GM12878 (cell line): ENCODE measurements at regions not wholly inside any gene's neighbourhood (a gene's known extent, or its start where the extent isn't known, plus 50 kb on each side); places are given as distances from the start of the nearest gene placed in this dataset.

Source experiments
- ATAC-seq: fragments of 200-7000 bp; cut with Tn5 transposase; 3 replicates; pipeline ENCODE4 v1.9.1; 2020; ENCODE audit warnings: mild to moderate bottlenecking, moderate library complexity
- BruUV-seq: library from RNA; stranded (reverse); fragments of 400-500 nt; replicated peaks from 2 replicates; lab custom pipeline; 2021; lab: Mats Ljungman, UMichigan
- CTCF ChIA-PET: fragments of 300-600 bp; sonication (Branson Sonifier 250); formaldehyde crosslinking; extraction: SDS; loops from one replicate; lab custom pipeline; 2021; ENCODE audit warnings: inconsistent platforms; lab: Yijun Ruan, JAX
- POLR2A ChIA-PET: fragments of 350-600 bp; formaldehyde crosslinking; extraction: SDS; loops from one replicate; lab custom pipeline; 2021; ENCODE audit warnings: inconsistent platforms; lab: Charles Lee
- RAD21 ChIA-PET: fragments of 300-600 bp; sonication (Branson Sonifier 250); formaldehyde crosslinking; loops from one replicate; lab custom pipeline; 2023; ENCODE audit warnings: antibody characterized with exemption; ENCODE audit not compliant: unreplicated experiment; lab: Charles Lee
- SMC1A ChIA-PET: fragments of 300-600 bp; sonication (Branson Sonifier 250); formaldehyde crosslinking; loops from one replicate; lab custom pipeline; 2023; ENCODE audit not compliant: unreplicated experiment, uncharacterized antibody; lab: Charles Lee
- DNase-seq: peaks from one replicate; pipeline ENCODE4 v3.0.0-alpha.2; 2011; ENCODE audit warnings: low read depth, low spot score
- FAIRE-seq: peaks from 3 replicates; lab custom pipeline; 2011; peaks lifted over from hg19 to GRCh38; lab: Jason Lieb, UNC
- H2AFZ ChIP-seq: 2 replicates; pipeline ENCODE4 v1.6.0; 2011; ENCODE audit warnings: low read depth, low read length, control low read depth; ENCODE audit not compliant: control insufficient read depth
- H3K27ac ChIP-seq: 2 replicates; pipeline ENCODE4 v1.5.1; 2011; ENCODE audit warnings: control low read depth; ENCODE audit not compliant: control insufficient read depth, insufficient read depth
- H3K27me3 ChIP-seq, 2 experiments: replicated peaks in 1 of 2; 2 replicates each; pipeline versions ENCODE4 v1.6.0 to v1.6.1; 2011; ENCODE audit warnings: low read length in 1 of 2; ENCODE audit not compliant: control insufficient read depth in 2 of 2, insufficient read depth in 2 of 2
- H3K36me3 ChIP-seq, 2 experiments: 2 replicates each; pipeline ENCODE4 v1.5.1; 2011; ENCODE audit warnings: low read length in 1 of 2; ENCODE audit not compliant: control insufficient read depth in 2 of 2, insufficient read depth in 2 of 2
- H3K4me1 ChIP-seq: 2 replicates; pipeline ENCODE4 v1.6.1; 2011; ENCODE audit warnings: mild to moderate bottlenecking, low read length, moderate library complexity, mixed read lengths; ENCODE audit not compliant: control insufficient read depth, insufficient read depth
- H3K4me2 ChIP-seq: 2 replicates; pipeline ENCODE4 v1.6.0; 2011; ENCODE audit warnings: control low read depth; ENCODE audit not compliant: control insufficient read depth, insufficient read depth
- H3K4me3 ChIP-seq: fragments of 200-600 bp; sonication (generic); 2 replicates; pipeline ENCODE4 v1.5.1; 2016
- H3K79me2 ChIP-seq: 2 replicates; pipeline ENCODE4 v1.6.0; 2011; ENCODE audit warnings: low read length; ENCODE audit not compliant: control insufficient read depth, insufficient read depth
- H3K9ac ChIP-seq: 2 replicates; pipeline ENCODE4 v1.8.0; 2011; ENCODE audit warnings: low read length, control low read depth, mixed read lengths; ENCODE audit not compliant: control insufficient read depth, insufficient read depth
- H3K9me3 ChIP-seq: replicated peaks from 3 replicates; pipeline ENCODE4 v1.5.1; 2011; ENCODE audit warnings: mild to moderate bottlenecking, low read length; ENCODE audit not compliant: control insufficient read depth, insufficient read depth
- H4K20me1 ChIP-seq: 2 replicates; pipeline ENCODE4 v1.6.0; 2011; ENCODE audit not compliant: control insufficient read depth, insufficient read depth
- CHD2 ChIP-seq: IDR thresholded peaks from 2 replicates; pipeline ENCODE4 v1.6.1; 2011; ENCODE audit warnings: low read depth, low read length, improper control_type of control experiment, borderline replicate concordance
- FOXK2 ChIP-seq: fragments of 450-650 bp; IDR thresholded peaks from 2 replicates; pipeline ENCODE4 v1.6.1; 2017; ENCODE audit warnings: mild to moderate bottlenecking, moderate library complexity
- GATAD2B ChIP-seq: fragments of 450-650 bp; conservative IDR thresholded peaks from 2 replicates; pipeline ENCODE4 v1.6.1; 2017; ENCODE audit warnings: low read depth, mild to moderate bottlenecking, moderate library complexity
- HDGF ChIP-seq: fragments of 450-650 bp; IDR thresholded peaks from 2 replicates; pipeline ENCODE4 v1.6.1; 2016; ENCODE audit warnings: antibody characterized with exemption
- JUND ChIP-seq: IDR thresholded peaks from 2 replicates; pipeline ENCODE4 v1.6.1; 2012; ENCODE audit warnings: low read depth, mild to moderate bottlenecking, low read length, improper control_type of control experiment, moderate library complexity
- KAT2A ChIP-seq: conservative IDR thresholded peaks from 2 replicates; pipeline ENCODE4 v1.6.1; 2011; ENCODE audit warnings: low read depth, low read length; ENCODE audit not compliant: control insufficient read depth
- LARP7 ChIP-seq: fragments of 450-650 bp; IDR thresholded peaks from 2 replicates; pipeline ENCODE4 v1.6.1; 2017; ENCODE audit warnings: mild to moderate bottlenecking
- NFIC ChIP-seq: IDR thresholded peaks from 2 replicates; pipeline ENCODE4 v1.6.1; 2012; ENCODE audit warnings: low read depth, mild to moderate bottlenecking, inconsistent platforms, low read length, moderate library complexity
- NR2F1 ChIP-seq: fragments of 450-650 bp; conservative IDR thresholded peaks from 2 replicates; pipeline ENCODE4 v1.6.1; 2017; ENCODE audit warnings: mild to moderate bottlenecking
- POLR2AphosphoS5 ChIP-seq: IDR thresholded peaks from 2 replicates; pipeline ENCODE4 v1.6.1; 2011; ENCODE audit warnings: mild to moderate bottlenecking, low read length, inconsistent platforms
- PRDM15 ChIP-seq: fragments of 450-650 bp; formaldehyde crosslinking; IDR thresholded peaks from 2 replicates; pipeline ENCODE4 v1.4.0; 2020; ENCODE audit warnings: mild to moderate bottlenecking, moderate library complexity
- RELA ChIP-seq: fragments of 450-650 bp; IDR thresholded peaks from 2 replicates; pipeline ENCODE4 v1.8.0; 2014; ENCODE audit warnings: borderline replicate concordance; ENCODE audit not compliant: partially characterized antibody
- SUZ12 ChIP-seq: fragments of 200-600 bp; sonication (generic); IDR thresholded peaks from one replicate; pipeline ENCODE4 v1.6.1; 2018; ENCODE audit warnings: antibody characterized with exemption, mild to moderate bottlenecking; ENCODE audit not compliant: unreplicated experiment
- YBX1 ChIP-seq: fragments of 450-650 bp; IDR thresholded peaks from 2 replicates; pipeline ENCODE4 v1.6.1; 2016; ENCODE audit warnings: antibody characterized with exemption
- ZNF384 ChIP-seq: IDR thresholded peaks from 2 replicates; pipeline ENCODE4 v1.6.1; 2012; ENCODE audit warnings: low read depth, mild to moderate bottlenecking, low read length, improper control_type of control experiment, borderline replicate concordance
- WGBS: methylation state at CpG from one replicate; pipeline ENCODE4 v1.1.6; 2016; ENCODE audit warnings: low lambda C conversion rate; ENCODE audit not compliant: insufficient replicate concordance, insufficient coverage; ENCODE audit errors: missing lambda C conversion rate; 5-methylcytosine and 5-hydroxymethylcytosine counted together
- in situ Hi-C: fragments of 300-500 bp; cut with MboI; formaldehyde crosslinking; loops from 9 replicates; pipeline ENCODE4 v1.14.3; 2018; ENCODE audit warnings: mixed read lengths
- intact Hi-C: fragments of 100-400 bp; cut with micrococcal nuclease; formaldehyde crosslinking; loops from one replicate; pipeline ENCODE4 v1.14.2; 2022; ENCODE audit not compliant: unreplicated experiment
- TF ChIP-seq, protein P1 (sequence below): IDR thresholded peaks from 2 replicates; pipeline ENCODE4 v1.6.1; 2011; ENCODE audit warnings: low read depth, low read length, improper control_type of control experiment, borderline replicate concordance
- TF ChIP-seq, protein P2 (sequence below): fragments of 450-650 bp; IDR thresholded peaks from 2 replicates; pipeline ENCODE4 v1.6.1; 2017; ENCODE audit warnings: antibody characterized with exemption, mild to moderate bottlenecking, moderate library complexity

DNA sequence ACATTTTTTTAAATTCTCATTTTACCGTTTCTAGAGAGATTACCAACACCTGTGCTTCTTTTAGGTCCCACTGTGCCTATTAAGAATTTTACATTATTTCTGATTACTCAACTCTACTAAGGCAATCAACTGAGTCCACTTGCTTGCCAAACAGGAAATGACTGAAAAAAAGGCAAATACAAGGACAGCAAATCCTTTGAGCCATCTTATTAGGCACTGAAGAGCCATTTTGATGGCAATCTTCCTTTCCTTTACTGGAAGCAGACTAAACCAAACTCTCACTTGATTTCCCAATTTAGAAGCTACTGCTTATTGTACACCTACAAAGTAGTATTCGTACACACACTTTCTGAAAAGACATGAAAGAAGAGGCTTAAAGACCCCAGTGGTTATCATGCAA lies 121.4 kb upstream of the COL3A1 start (continued):
- TF ChIP-seq PRDM15 (CRISPR knock-in tag) = no peak
- TF ChIP-seq, protein P1, sequence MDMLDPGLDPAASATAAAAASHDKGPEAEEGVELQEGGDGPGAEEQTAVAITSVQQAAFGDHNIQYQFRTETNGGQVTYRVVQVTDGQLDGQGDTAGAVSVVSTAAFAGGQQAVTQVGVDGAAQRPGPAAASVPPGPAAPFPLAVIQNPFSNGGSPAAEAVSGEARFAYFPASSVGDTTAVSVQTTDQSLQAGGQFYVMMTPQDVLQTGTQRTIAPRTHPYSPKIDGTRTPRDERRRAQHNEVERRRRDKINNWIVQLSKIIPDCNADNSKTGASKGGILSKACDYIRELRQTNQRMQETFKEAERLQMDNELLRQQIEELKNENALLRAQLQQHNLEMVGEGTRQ = no peak
- TF ChIP-seq YBX1 = no peak
- no peak for TF ChIP-seq HDGF

DNA sequence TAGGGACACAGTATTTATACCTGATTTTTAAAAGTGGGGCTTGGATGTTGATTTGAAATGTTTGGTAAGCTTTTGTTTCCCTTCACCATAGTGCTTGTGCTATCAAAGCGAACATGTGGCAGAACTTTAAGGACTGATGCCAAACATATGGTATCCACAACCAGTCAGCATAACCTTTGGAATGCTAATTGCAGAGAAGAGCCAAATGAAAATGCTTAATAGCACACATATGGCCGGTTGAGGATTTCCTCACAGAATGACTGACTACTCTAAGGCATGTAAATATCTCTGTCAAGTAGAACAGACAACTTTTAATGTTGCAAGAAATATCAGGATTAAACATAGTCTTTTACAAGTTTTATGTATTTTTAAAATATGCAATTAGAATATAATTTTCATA lies 120.9 kb upstream of the COL3A1 start:
- TF ChIP-seq POLR2AphosphoS5 (no peak), LARP7 (no peak), NR2F1 (no peak), SUZ12 (no peak), FOXK2 (no peak), GATAD2B (no peak), KAT2A (no peak), RELA (no peak), NFIC (no peak), CHD2 (no peak), ZNF384 (no peak), JUND (no peak)
- TF ChIP-seq, protein P2, sequence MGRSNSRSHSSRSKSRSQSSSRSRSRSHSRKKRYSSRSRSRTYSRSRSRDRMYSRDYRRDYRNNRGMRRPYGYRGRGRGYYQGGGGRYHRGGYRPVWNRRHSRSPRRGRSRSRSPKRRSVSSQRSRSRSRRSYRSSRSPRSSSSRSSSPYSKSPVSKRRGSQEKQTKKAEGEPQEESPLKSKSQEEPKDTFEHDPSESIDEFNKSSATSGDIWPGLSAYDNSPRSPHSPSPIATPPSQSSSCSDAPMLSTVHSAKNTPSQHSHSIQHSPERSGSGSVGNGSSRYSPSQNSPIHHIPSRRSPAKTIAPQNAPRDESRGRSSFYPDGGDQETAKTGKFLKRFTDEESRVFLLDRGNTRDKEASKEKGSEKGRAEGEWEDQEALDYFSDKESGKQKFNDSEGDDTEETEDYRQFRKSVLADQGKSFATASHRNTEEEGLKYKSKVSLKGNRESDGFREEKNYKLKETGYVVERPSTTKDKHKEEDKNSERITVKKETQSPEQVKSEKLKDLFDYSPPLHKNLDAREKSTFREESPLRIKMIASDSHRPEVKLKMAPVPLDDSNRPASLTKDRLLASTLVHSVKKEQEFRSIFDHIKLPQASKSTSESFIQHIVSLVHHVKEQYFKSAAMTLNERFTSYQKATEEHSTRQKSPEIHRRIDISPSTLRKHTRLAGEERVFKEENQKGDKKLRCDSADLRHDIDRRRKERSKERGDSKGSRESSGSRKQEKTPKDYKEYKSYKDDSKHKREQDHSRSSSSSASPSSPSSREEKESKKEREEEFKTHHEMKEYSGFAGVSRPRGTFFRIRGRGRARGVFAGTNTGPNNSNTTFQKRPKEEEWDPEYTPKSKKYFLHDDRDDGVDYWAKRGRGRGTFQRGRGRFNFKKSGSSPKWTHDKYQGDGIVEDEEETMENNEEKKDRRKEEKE = no peak
- Histone ChIP-seq H3K9ac (no peak overlapping the region), H3K36me3 (no peaks in the 10 kb centered on the region), H2AFZ (no peak overlapping the region), H3K27me3 (no peaks in the 10 kb centered on the region), H3K9me3 (no peaks in the 10 kb centered on the region), H3K4me3 (no peak overlapping the region), H4K20me1 (no peaks in the 10 kb centered on the region), H3K27ac (no peak overlapping the region), H3K4me2 (no peak overlapping the region), H3K4me1 (no peaks in the 10 kb centered on the region), H3K79me2 (no peaks in the 10 kb centered on the region)
- CTCF ChIA-PET = no interaction called here
- intact Hi-C loops (no loop called here), in situ Hi-C loops (no loop called here)
- BruUV-seq = no TSS peak
- 0% methylated on average over 2 of the region's 2 CpGs for WGBS
- POLR2A ChIA-PET = no interaction called here
- SMC1A ChIA-PET = no interaction called here
- DNase-seq = no peak
- FAIRE-seq = no peak
- no peak for ATAC-seq
- RAD21 ChIA-PET = no interaction called here
